ENCODE measurements at regions not wholly inside any gene's neighbourhood (a gene's known extent, or its start where the extent isn't known, plus 50 kb on each side); places are given as distances from the start of the nearest gene placed in this dataset.

- no peak for TF ChIP-seq CTCF (IDR thresholded peaks at IDR 0.05)
- no peak for TF ChIP-seq POLR2A (IDR thresholded peaks at IDR 0.05)
Observed at GRCh38 chr4:179601671-179602070, 2159.4 kb upstream of the AGA start.
